Hepatocyte (in vitro differentiated cells): ENCODE measurements at regions not wholly inside any gene's neighbourhood (a gene's known extent, or its start where the extent isn't known, plus 50 kb on each side); places are given as distances from the start of the nearest gene placed in this dataset.
"Not testable (repeated sequence)": the region's sequence is repeated elsewhere in the genome, so short reads cannot be mapped to it uniquely, and the experiment has no call there.

Experiments used
- DNase-seq: peaks from one replicate; pipeline ENCODE4 v3.0.0-alpha.2; 2016; ENCODE audit warnings: low spot score
- H2AFZ ChIP-seq: fragments of 200-600 bp; sonication (generic); 2 replicates; pipeline ENCODE4 v1.6.0; 2016; ENCODE audit warnings: antibody characterized with exemption, mild to moderate bottlenecking
- H3K27ac ChIP-seq: fragments of 200-600 bp; sonication (generic); 2 replicates; pipeline ENCODE4 v1.5.1; 2016; ENCODE audit warnings: mild to moderate bottlenecking
- H3K27me3 ChIP-seq: fragments of 200-600 bp; sonication (generic); 2 replicates; pipeline ENCODE4 v1.6.1; 2016
- H3K36me3 ChIP-seq: fragments of 200-600 bp; sonication (generic); replicated peaks from 2 replicates; pipeline ENCODE4 v1.5.1; 2016; ENCODE audit warnings: low read depth; ENCODE audit not compliant: insufficient read depth
- H3K4me1 ChIP-seq: fragments of 200-600 bp; sonication (generic); 2 replicates; pipeline ENCODE4 v1.5.1; 2016; ENCODE audit warnings: mild to moderate bottlenecking, moderate library complexity; ENCODE audit not compliant: insufficient read depth
- H3K4me2 ChIP-seq: fragments of 200-600 bp; sonication (generic); 2 replicates; pipeline ENCODE4 v1.6.0; 2016
- H3K4me3 ChIP-seq: fragments of 200-600 bp; sonication (generic); 2 replicates; pipeline ENCODE4 v1.5.1; 2016; ENCODE audit warnings: mild to moderate bottlenecking
- H3K79me2 ChIP-seq: fragments of 200-600 bp; sonication (generic); 2 replicates; pipeline ENCODE4 v1.6.0; 2017; ENCODE audit warnings: mild to moderate bottlenecking
- H3K9me2 ChIP-seq: fragments of 200-600 bp; sonication (generic); replicated peaks from 2 replicates; pipeline ENCODE4 v1.6.0; 2017; ENCODE audit warnings: mild to moderate bottlenecking; ENCODE audit not compliant: insufficient read depth
- H3K9me3 ChIP-seq: fragments of 200-600 bp; sonication (generic); 2 replicates; pipeline ENCODE4 v1.5.1; 2016; ENCODE audit warnings: low read depth, mild to moderate bottlenecking
- H4K20me1 ChIP-seq: fragments of 200-600 bp; sonication (generic); 2 replicates; pipeline ENCODE4 v1.6.0; 2016; ENCODE audit warnings: mild to moderate bottlenecking; ENCODE audit not compliant: insufficient read depth, poor library complexity, severe bottlenecking
- EZH2 ChIP-seq: fragments of 200-600 bp; sonication (generic); IDR thresholded peaks from 2 replicates; pipeline ENCODE4 v1.6.1; 2016; ENCODE audit warnings: antibody characterized with exemption, mild to moderate bottlenecking, borderline replicate concordance
- EZH2phosphoT487 ChIP-seq: fragments of 200-600 bp; sonication (generic); IDR thresholded peaks from one replicate; pipeline ENCODE4 v1.6.1; 2018; ENCODE audit warnings: antibody characterized with exemption, mild to moderate bottlenecking, low read depth, moderate library complexity; ENCODE audit not compliant: unreplicated experiment, severe bottlenecking
- WGBS: methylation state at CpG from one replicate; pipeline ENCODE4 v1.1.6; 2016; ENCODE audit warnings: low lambda C conversion rate; ENCODE audit errors: missing lambda C conversion rate; 5-methylcytosine and 5-hydroxymethylcytosine counted together
- TF ChIP-seq, protein P1 (sequence below): fragments of 200-600 bp; sonication (generic); IDR thresholded peaks from 2 replicates; pipeline ENCODE4 v1.5.1; 2016; ENCODE audit warnings: antibody characterized with exemption, mild to moderate bottlenecking; ENCODE audit not compliant: poor library complexity

- no peak for TF ChIP-seq EZH2
- TF ChIP-seq, protein P1, sequence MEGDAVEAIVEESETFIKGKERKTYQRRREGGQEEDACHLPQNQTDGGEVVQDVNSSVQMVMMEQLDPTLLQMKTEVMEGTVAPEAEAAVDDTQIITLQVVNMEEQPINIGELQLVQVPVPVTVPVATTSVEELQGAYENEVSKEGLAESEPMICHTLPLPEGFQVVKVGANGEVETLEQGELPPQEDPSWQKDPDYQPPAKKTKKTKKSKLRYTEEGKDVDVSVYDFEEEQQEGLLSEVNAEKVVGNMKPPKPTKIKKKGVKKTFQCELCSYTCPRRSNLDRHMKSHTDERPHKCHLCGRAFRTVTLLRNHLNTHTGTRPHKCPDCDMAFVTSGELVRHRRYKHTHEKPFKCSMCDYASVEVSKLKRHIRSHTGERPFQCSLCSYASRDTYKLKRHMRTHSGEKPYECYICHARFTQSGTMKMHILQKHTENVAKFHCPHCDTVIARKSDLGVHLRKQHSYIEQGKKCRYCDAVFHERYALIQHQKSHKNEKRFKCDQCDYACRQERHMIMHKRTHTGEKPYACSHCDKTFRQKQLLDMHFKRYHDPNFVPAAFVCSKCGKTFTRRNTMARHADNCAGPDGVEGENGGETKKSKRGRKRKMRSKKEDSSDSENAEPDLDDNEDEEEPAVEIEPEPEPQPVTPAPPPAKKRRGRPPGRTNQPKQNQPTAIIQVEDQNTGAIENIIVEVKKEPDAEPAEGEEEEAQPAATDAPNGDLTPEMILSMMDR, result no peak
- TF ChIP-seq EZH2phosphoT487, result no peak
- Histone ChIP-seq H3K4me3 (no peak overlapping the region), H3K4me1 (no peaks in the 10 kb centered on the region), H3K27me3 (no peaks in the 10 kb centered on the region), H3K27ac (no peak overlapping the region), H2AFZ (no peak overlapping the region), H3K79me2 (no peaks in the 10 kb centered on the region), H4K20me1 (no peaks in the 10 kb centered on the region), H3K4me2 (no peak overlapping the region), H3K9me2 (no peaks in the 10 kb centered on the region), H3K36me3 (no peaks in the 10 kb centered on the region), H3K9me3 (no peaks in the 10 kb centered on the region)
- no peak for DNase-seq
- WGBS, result 90% methylated on average over 3 of the region's 3 CpGs
These were observed 498.7 kb downstream of the CCER1 start for GRCh38 chr12:90456248-90456647.

- Histone ChIP-seq H2AFZ (no peak overlapping the region), H3K36me3 (no peaks in the 10 kb centered on the region), H3K4me3 (no peak overlapping the region), H3K27me3 (no peaks in the 10 kb centered on the region), H3K4me1 (no peaks in the 10 kb centered on the region), H3K27ac (no peak overlapping the region), H3K9me3 (no peaks in the 10 kb centered on the region), H3K9me2 (no peaks in the 10 kb centered on the region), H3K79me2 (no peaks in the 10 kb centered on the region), H4K20me1 (no peaks in the 10 kb centered on the region), H3K4me2 (no peak overlapping the region)
- TF ChIP-seq EZH2, result no peak
- TF ChIP-seq EZH2phosphoT487, result no peak
- TF ChIP-seq, protein P1, result no peak
- DNase-seq, result no peak
- 71% methylated on average over 2 of the region's 2 CpGs for WGBS
These were observed 499.2 kb downstream of the CCER1 start for GRCh38 chr12:90455756-90456155.

GRCh38 chr12:90449611-90450010 lies 505.4 kb downstream of the CCER1 start:
- Histone ChIP-seq H3K4me1 (no peaks in the 10 kb centered on the region), H3K36me3 (no peaks in the 10 kb centered on the region), H3K27me3 (no peaks in the 10 kb centered on the region), H3K4me2 (no peak overlapping the region), H3K9me2 (no peaks in the 10 kb centered on the region), H2AFZ (no peak overlapping the region), H3K79me2 (no peaks in the 10 kb centered on the region), H3K4me3 (no peak overlapping the region), H3K27ac (no peak overlapping the region), H4K20me1 (no peaks in the 10 kb centered on the region), H3K9me3 (no peaks in the 10 kb centered on the region)
- TF ChIP-seq EZH2phosphoT487 (no peak), EZH2 (no peak)
- TF ChIP-seq, protein P1, result no peak
- no peak for DNase-seq

DNA sequence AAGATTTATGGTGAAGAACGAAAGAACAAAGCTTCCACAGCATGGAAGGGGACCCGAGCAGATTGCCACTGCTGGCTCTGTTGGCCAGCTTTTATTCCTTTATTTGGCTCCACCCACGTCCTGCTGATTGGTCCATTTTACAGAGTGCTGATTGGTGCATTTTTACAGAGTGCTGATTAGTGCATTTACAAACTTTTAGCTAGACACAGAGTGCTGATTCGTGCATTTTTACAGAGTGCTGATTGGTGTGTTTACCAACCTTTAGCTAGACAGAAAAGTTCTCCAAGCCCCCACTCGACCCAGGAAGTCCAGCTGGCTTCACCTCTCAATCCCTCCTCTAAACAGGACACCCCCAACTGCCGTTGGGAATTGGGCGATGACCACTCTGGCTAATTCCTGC lies 511.5 kb downstream of the CCER1 start:
- not testable (repeated sequence) for H3K9me2 ChIP-seq, H4K20me1 ChIP-seq, H2AFZ ChIP-seq, H3K36me3 ChIP-seq, H3K27ac ChIP-seq, H3K27me3 ChIP-seq, H3K79me2 ChIP-seq, H3K4me2 ChIP-seq, H3K4me1 ChIP-seq, H3K9me3 ChIP-seq, H3K4me3 ChIP-seq, DNase-seq
- WGBS, result 74% methylated on average over 7 of the region's 7 CpGs
